ENCODE measurements at regions not wholly inside any gene's neighbourhood (a gene's known extent, or its start where the extent isn't known, plus 50 kb on each side); places are given as distances from the start of the nearest gene placed in this dataset.

- DNase-seq (no peak), ATAC-seq (ENCODE audit: low read depth) (no peak)
- H3K36me3 Mint-ChIP-seq (ENCODE audit: low read depth) = no peaks in the 10 kb centered on the region
- ChIA-PET CTCF (no interaction called here), POLR2A (no interaction called here)
- H3K4me1 Mint-ChIP-seq = peaks cover 3% of the 10 kb centered on the region
- no peaks in the 10 kb centered on the region for H3K27me3 Mint-ChIP-seq
- intact Hi-C loops (cut with micrococcal nuclease) = no loop called here
- no peak overlapping the region for H3K4me3 Mint-ChIP-seq
- no peak for TF ChIP-seq CTCF (IDR thresholded peaks at IDR 0.05)
- H3K9me3 Mint-ChIP-seq = peaks cover 6% of the 10 kb centered on the region
- no peak overlapping the region for H3K27ac Mint-ChIP-seq
These were observed 51.8 kb upstream of the TLE1 start for GRCh38 chr9:81741103-81741502.

- Mint-ChIP-seq H3K9me3 (peaks cover 8% of the 10 kb centered on the region), H3K27me3 (peaks cover 2% of the 10 kb centered on the region), H3K4me3 (no peak overlapping the region), H3K27ac (no peak overlapping the region), H3K36me3 (ENCODE audit: low read depth) (no peaks in the 10 kb centered on the region), H3K4me1 (no peaks in the 10 kb centered on the region)
- no peak for DNase-seq
- POLR2A ChIA-PET = interaction anchor here (0.7 kb wide), 1 partner anchor 15 kb away, joined by 3 read pairs; no protein-coding TSS in a partner anchor
- ATAC-seq (ENCODE audit: low read depth) = no peak
- no peak for TF ChIP-seq CTCF (IDR thresholded peaks at IDR 0.05)
- intact Hi-C loops (cut with micrococcal nuclease) = no loop called here
- CTCF ChIA-PET = no interaction called here
These were observed 58.7 kb upstream of the TLE1 start for GRCh38 chr9:81748091-81748490.

GRCh38 chr9:81753436-81753835, 64.1 kb upstream of the TLE1 start:
- no peaks in the 10 kb centered on the region for H3K36me3 Mint-ChIP-seq (ENCODE audit: low read depth)
- no peak for ATAC-seq (ENCODE audit: low read depth)

GRCh38 chr9:81754245-81754644, 64.9 kb upstream of the TLE1 start:
- no peak for DNase-seq
- ATAC-seq (ENCODE audit: low read depth) = no peak
- intact Hi-C loops (cut with micrococcal nuclease) = no loop called here
- H3K4me1 Mint-ChIP-seq = peaks cover 6% of the 10 kb centered on the region
- H3K36me3 Mint-ChIP-seq (ENCODE audit: low read depth) = no peaks in the 10 kb centered on the region
- no peak overlapping the region for H3K4me3 Mint-ChIP-seq
- no peaks in the 10 kb centered on the region for H3K27me3 Mint-ChIP-seq
- TF ChIP-seq CTCF (IDR thresholded peaks at IDR 0.05) = no peak
- ChIA-PET CTCF (no interaction called here), POLR2A (no interaction called here)
- no peak overlapping the region for H3K27ac Mint-ChIP-seq
- no peaks in the 10 kb centered on the region for H3K9me3 Mint-ChIP-seq

More at GRCh38 chr9:81753436-81753835, 64.1 kb upstream of the TLE1 start:
- H3K4me3 Mint-ChIP-seq = no peak overlapping the region
- intact Hi-C loops (cut with micrococcal nuclease) = no loop called here
- H3K27me3 Mint-ChIP-seq = no peaks in the 10 kb centered on the region
- no peaks in the 10 kb centered on the region for H3K9me3 Mint-ChIP-seq
- no peak for TF ChIP-seq CTCF (IDR thresholded peaks at IDR 0.05)
- POLR2A ChIA-PET = interaction anchor here (0.7 kb wide), 1 partner anchor 156 kb away, joined by 7 read pairs; no protein-coding TSS in a partner anchor
- CTCF ChIA-PET = no interaction called here
- H3K27ac Mint-ChIP-seq = no peak overlapping the region
- DNase-seq = no peak
- H3K4me1 Mint-ChIP-seq = peaks cover 4% of the 10 kb centered on the region

- Mint-ChIP-seq H3K27ac (no peak overlapping the region), H3K36me3 (ENCODE audit: low read depth) (no peaks in the 10 kb centered on the region), H3K4me3 (no peak overlapping the region), H3K27me3 (no peaks in the 10 kb centered on the region), H3K9me3 (no peaks in the 10 kb centered on the region), H3K4me1 (peaks cover 6% of the 10 kb centered on the region)
- ATAC-seq (ENCODE audit: low read depth) = no peak
- DNase-seq = no peak
- intact Hi-C loops (cut with micrococcal nuclease) = no loop called here
- TF ChIP-seq CTCF (IDR thresholded peaks at IDR 0.05) = no peak
- POLR2A ChIA-PET = no interaction called here
- CTCF ChIA-PET = no interaction called here
These were observed 66.4 kb upstream of the TLE1 start for GRCh38 chr9:81755721-81756120.
